Left hindlimb (tissue), 1 donor: ENCODE measurements at regions not wholly inside any gene's neighbourhood (a gene's known extent, or its start where the extent isn't known, plus 50 kb on each side); places are given as distances from the start of the nearest gene placed in this dataset.
"Not testable (repeated sequence)": the region's sequence is repeated elsewhere in the genome, so short reads cannot be mapped to it uniquely, and the experiment has no call there.

Experiments used
- DNase-seq: peaks from one replicate; pipeline ENCODE4 v3.0.0-alpha.2; 2018

- no peak for DNase-seq
Observed at GRCh38 chr7:156055206-156055822, 243.1 kb upstream of the SHH start.

DNA sequence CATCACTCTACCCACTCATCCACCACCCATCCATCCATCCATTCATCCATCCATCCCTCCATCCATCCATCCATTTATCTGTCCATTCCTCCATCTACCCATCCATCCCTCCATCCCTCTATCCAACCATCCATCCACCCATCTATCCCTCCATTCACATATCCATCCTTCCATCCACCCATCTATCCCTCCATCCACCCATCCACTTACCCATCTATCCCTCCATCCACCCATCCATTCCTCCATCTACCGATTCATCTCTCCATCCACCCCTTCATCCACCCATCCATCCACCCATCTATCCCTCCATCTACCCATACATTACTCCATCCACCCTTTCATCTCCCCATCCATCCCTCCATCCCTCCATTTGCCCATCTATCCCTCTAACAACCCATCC lies 239.6 kb upstream of the SHH start:
- DNase-seq, result no peak

DNA sequence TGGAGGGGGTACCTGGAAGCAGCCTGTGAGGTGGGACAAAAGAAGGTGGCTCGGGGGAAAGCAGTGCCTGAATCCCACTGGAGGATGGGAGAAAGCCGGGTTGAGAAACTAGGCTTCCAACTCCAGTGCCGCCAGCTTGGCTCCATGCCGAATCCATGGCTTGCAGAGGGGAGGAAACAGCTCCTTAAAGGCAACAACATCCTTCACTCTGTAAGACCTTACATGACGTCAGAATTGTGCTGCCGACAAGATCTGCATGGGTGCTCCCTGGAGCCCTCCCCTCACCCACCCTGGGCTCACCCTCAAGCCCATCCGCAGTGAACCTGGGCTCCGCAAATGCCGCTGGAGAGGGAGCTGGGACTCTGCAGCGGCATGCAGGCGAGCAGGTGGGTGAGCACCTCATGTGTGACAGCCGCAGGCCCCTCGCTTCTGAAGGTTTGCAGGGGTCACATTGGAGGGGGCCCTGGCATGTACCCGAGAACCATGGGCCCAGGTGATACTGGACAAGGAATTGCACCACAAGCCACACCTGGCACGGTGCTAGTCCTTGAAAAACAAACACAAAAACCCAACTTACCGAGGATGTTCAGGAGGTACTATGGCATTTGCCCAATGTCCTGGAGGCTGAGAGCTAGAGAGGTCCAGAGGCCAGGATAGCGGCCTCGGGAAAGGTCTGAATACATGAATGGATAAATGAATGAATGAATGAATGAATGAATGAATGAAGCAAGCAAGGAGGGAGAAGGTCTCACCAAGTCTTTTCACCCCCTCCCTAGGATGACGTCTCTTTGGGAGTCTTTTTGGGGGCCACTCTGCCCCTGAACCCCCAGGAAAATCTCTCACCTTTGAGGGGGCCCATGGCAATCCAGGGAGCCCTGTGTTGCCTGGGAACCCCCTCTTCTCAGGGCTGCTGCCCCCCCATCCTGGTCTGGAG lies 238.6 kb upstream of the SHH start:
- DNase-seq, result no peak

GRCh38 chr7:156049366-156049765 lies 237.1 kb upstream of the SHH start:
- DNase-seq, result no peak

GRCh38 chr7:156046031-156046560 lies 233.8 kb upstream of the SHH start:
- DNase-seq, result no peak

GRCh38 chr7:156043416-156044178 lies 231.3 kb upstream of the SHH start:
- DNase-seq, result no peak

- DNase-seq, result no peak
Observed at GRCh38 chr7:156041398-156041797, 229.1 kb upstream of the SHH start.

DNA sequence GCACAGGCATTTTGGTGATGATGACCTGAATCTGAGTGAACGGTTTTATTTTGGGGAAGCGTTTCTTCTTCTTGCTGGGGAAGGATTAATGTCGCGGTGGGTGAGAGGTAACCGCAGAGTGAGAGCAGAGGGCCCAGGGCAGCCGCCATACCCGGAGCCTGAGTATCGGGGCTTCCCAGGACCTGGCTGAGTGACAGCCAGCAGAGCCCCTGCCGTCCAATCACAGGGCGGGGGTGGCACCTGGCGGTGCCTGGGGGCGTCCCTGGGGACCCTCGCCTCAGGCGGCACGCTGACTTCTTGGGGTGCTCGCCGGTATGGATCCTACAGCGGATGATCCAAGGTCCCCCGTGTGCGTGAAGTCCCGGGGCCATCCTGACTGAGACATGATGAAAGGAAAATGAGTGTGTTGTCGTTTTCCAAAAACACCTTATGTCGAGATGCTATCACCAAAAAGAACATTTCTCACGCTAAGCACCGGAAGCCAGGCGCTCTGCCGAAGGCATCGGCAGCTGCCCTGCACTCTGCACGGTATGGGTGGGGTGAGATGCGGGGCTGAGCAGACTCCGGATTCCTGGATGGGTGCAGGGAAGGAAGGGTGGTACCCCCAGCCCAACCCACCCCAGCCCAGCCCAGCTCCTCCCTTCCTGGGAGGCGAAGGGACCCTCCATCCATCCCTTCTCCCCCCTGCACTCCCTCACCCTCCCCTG lies 227.9 kb upstream of the SHH start:
- no peak for DNase-seq

DNA sequence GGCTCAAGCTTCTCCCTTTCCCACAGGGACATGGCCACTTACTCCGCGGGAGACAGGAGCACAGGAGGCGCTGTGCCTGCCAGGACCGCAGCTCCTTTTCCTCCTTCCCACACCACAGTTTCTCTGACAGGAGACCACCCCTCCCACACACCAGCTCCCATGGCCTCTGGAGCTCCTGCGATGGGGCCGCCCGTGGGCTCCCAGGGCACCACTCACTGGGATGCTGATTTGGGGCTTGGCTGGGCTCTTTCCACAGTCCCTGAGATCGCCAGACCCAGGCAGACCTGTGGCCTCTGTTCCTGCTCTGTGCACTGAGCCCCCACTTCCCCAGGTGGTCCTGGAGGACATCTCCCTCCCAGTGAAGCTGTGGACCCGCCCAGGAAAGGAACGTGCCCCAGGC lies 226.9 kb upstream of the SHH start:
- DNase-seq, result no peak

DNA sequence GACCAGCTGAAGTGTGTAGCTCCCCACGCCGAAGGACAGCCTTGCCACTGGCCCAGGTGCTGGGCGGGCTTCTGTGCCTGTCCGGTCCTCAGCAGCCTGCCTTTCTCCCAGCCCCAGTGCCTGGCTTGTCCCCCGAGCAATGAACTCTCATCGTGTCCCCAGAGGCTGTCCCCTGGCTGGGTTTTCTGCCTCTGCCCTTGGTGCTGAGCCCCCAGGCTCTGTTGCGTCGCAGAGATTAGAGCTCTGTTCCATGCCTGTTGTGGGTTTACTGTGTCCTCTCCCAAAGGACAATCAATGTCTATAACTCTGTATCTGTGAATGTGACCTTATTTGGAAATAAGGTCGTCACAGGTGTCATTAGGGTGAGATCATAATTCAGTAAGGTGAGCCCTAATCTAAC lies 226.1 kb upstream of the SHH start:
- no peak for DNase-seq

GRCh38 chr7:156036153-156036552 lies 223.9 kb upstream of the SHH start:
- no peak for DNase-seq

GRCh38 chr7:156035387-156035786 lies 223.1 kb upstream of the SHH start:
- DNase-seq, result not testable (repeated sequence)

DNA sequence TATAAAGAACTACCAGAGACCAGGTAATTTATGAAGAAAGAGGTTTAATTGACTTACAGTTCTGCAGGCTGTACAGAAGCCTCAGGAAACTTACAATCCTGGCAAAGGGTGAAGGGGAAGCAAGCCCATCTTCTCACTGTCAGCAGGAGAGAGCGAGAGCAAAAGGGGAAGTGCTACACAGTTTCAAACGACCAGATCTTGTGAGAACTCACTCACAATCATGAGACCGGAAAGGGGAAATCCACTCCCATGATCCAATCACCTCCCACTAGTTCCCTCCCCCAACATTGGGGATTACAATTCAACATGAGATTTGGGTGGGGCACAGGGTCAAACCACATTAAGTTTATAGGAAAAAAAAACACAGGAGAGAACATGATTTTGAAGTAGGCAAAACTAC lies 222.1 kb upstream of the SHH start:
- no peak for DNase-seq

DNA sequence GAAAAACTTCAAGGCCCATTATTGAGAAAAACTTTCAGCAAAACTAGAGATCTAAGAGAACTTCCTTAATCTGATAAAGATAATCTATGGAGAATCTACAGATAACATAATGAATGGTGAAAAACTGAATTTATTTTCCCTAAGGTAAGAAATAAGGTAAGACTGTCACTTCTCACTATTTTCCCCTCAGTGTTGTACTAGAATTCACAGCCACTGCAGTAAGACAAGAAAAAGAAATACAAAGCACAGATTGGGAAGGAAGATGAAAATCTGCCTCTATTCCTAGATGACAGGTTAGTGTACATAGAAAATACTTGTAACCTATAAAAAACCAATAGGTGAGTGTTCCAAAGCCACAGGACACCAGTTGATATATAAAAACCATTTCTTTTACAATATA lies 220.7 kb upstream of the SHH start:
- no peak for DNase-seq

- no peak for DNase-seq
Observed at GRCh38 chr7:156031679-156032478, 219.6 kb upstream of the SHH start.

DNA sequence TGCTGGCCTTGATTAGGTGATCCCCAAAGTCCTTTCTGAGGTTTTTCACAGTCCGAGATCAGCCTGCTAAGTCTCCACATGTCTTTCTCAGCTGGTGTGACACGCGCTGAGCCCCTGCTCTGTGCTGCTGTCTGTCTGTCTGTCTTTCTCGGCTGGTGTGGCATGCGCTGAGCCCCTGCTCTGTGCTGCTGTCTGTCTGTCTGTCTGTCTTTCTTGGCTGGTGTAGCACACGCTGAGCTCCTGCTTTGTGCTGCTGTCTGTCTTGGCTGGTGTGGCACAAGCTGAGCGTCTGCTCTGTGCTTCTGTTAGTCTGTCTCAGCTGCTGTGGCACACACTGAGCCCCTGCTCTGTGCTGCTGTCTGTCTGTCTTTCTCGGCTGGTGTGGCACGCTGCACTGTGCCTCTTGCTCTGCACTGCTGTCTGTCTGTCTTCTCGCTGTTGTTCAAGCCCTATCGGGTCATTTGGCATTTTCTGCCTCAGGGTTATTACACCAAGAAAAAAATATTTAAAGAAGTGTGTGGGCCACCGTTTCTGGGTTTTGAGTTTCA lies 217.3 kb upstream of the SHH start:
- no peak for DNase-seq

DNA sequence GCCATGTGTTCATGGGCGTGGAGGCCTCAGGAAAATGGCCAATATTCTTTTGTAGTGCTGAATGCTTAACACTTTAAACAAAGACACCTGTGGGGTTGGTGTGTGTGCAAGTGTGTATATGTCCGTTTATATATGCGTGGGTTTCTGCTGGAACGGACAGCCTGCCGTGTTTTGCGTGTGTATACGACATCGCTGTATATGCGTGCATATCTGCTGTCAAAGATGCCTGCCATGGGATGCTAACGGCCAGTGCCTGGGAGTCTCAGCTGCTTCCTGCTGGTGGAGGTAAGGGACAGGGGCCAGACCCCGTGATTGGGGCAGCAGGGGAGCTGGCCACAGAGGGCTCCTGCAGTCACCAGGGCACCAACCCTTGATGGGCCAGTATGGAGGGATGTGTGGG lies 216.3 kb upstream of the SHH start:
- DNase-seq, result no peak

- DNase-seq, result no peak
Observed at GRCh38 chr7:156027821-156028220, 215.6 kb upstream of the SHH start.

GRCh38 chr7:156026603-156027002 lies 214.3 kb upstream of the SHH start:
- DNase-seq, result no peak

DNA sequence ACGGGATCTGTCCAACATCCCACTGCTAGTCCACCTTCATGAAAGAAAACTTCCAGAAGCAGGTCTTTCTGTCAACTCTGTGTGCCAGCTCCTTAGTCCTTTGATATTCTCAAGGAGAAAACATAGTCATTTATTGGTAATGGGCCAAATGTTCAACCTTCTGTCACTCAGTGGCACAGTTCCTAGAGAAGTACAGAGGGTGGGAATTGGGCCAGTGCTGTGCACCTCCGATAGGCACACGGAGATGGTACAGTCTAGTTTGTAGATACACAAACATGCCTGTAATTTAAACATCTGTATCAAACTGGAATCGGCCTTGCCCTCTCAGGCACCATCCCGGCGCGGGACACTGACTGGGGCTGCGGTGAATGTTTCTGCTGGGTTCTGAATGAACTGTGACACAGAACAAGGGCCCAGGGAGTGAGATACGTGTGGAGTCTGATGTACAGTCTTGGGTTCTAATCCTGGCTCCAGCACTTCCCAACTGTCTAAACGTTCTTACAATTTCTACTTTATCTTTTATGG lies 213.9 kb upstream of the SHH start:
- DNase-seq, result no peak

GRCh38 chr7:156025675-156026074 lies 213.4 kb upstream of the SHH start:
- no peak for DNase-seq
